H1 (cell line): ENCODE measurements at regions not wholly inside any gene's neighbourhood (a gene's known extent, or its start where the extent isn't known, plus 50 kb on each side); places are given as distances from the start of the nearest gene placed in this dataset.

Source experiments
- CTCF ChIA-PET: fragments of 300-600 bp; sonication (Branson Sonifier 250); formaldehyde crosslinking; loops from one replicate; lab custom pipeline; 2021; ENCODE audit not compliant: partially characterized antibody; lab: Charles Lee
- POLR2A ChIA-PET: fragments of 300-600 bp; sonication (Branson Sonifier 250); formaldehyde crosslinking; loops from one replicate; lab custom pipeline; 2021; ENCODE audit warnings: inconsistent platforms; ENCODE audit not compliant: partially characterized antibody; lab: Charles Lee
- DNase-seq, 2 experiments: peaks; one replicate each; pipeline versions ENCODE4 v3.0.0 to v3.0.0-alpha.2; 2010 to 2022; ENCODE audit warnings: low spot score in 2 of 2, low read depth in 1 of 2, mixed read lengths in 1 of 2
- FAIRE-seq: peaks from 2 replicates; lab custom pipeline; 2011; peaks lifted over from hg19 to GRCh38; lab: Jason Lieb, UNC
- H2AFZ ChIP-seq: 2 replicates; pipeline ENCODE4 v1.8.1; 2012; ENCODE audit warnings: low read length, inconsistent platforms
- H2AK5ac ChIP-seq: 2 replicates; pipeline ENCODE4 v1.6.1; 2013; ENCODE audit warnings: low read depth, low read length
- H2BK120ac ChIP-seq: replicated peaks from 2 replicates; pipeline ENCODE3; 2013; ENCODE audit warnings: low read depth, low read length, inconsistent platforms
- H2BK12ac ChIP-seq: 2 replicates; pipeline ENCODE4 v1.6.1; 2013; ENCODE audit warnings: low read depth, low read length
- H2BK15ac ChIP-seq: 2 replicates; pipeline ENCODE4 v1.6.1; 2013; ENCODE audit warnings: low read length
- H2BK20ac ChIP-seq: 2 replicates; pipeline ENCODE4 v1.6.1; 2013; ENCODE audit warnings: low read length
- H2BK5ac ChIP-seq: 2 replicates; pipeline ENCODE4 v1.6.1; 2013; ENCODE audit warnings: low read depth, low read length
- H3K14ac ChIP-seq: 2 replicates; pipeline ENCODE4 v1.6.1; 2013; ENCODE audit warnings: inconsistent platforms; ENCODE audit not compliant: insufficient read length
- H3K18ac ChIP-seq: 2 replicates; pipeline ENCODE4 v1.6.1; 2013; ENCODE audit warnings: low read length; ENCODE audit errors: extremely low read depth
- H3K23ac ChIP-seq: 2 replicates; pipeline ENCODE4 v1.6.1; 2013; ENCODE audit warnings: inconsistent platforms; ENCODE audit not compliant: insufficient read length
- H3K23me2 ChIP-seq: 2 replicates; pipeline ENCODE4 v1.6.1; 2013; ENCODE audit warnings: low read depth, low read length
- H3K27ac ChIP-seq: 2 replicates; pipeline ENCODE4 v1.6.1; 2011; ENCODE audit warnings: low read depth, low read length, inconsistent platforms
- H3K27me3 ChIP-seq, 4 experiments: replicated peaks in 1 of 4; 1 replicate in 1 of 4; 2 replicates in 3 of 4; pipeline versions ENCODE4 v1.6.1 to v1.8.1; 2011 to 2013; ENCODE audit warnings: low read length in 3 of 4, mild to moderate bottlenecking in 3 of 4, inconsistent platforms in 2 of 4, mixed read lengths in 2 of 4, moderate library complexity in 1 of 4; ENCODE audit not compliant: control insufficient read depth in 3 of 4, insufficient read depth in 3 of 4; ENCODE audit errors: extremely low read depth in 1 of 4
- H3K36me3 ChIP-seq, 4 experiments: 2 replicates each; pipeline versions ENCODE4 v1.6.1 to v1.8.1; 2011 to 2013; ENCODE audit warnings: mild to moderate bottlenecking in 4 of 4, low read length in 3 of 4, moderate library complexity in 2 of 4, control low read depth in 1 of 4, inconsistent platforms in 1 of 4; ENCODE audit not compliant: insufficient read depth in 4 of 4, control insufficient read depth in 2 of 4
- H3K4ac ChIP-seq: replicated peaks from 2 replicates; pipeline ENCODE3; 2013; ENCODE audit warnings: low read length, low read depth, mixed read lengths, inconsistent platforms; ENCODE audit not compliant: insufficient read length
- H3K4me1 ChIP-seq, 4 experiments: replicated peaks in 1 of 4; 1 replicate in 1 of 4; 2 replicates in 3 of 4; pipeline versions ENCODE4 v1.6.1 to v1.8.1; 2011 to 2013; ENCODE audit warnings: low read length in 3 of 4, inconsistent platforms in 2 of 4, mixed read lengths in 1 of 4; ENCODE audit not compliant: insufficient read depth in 4 of 4, control insufficient read depth in 3 of 4
- H3K4me2 ChIP-seq, 2 experiments: 2 replicates each; pipeline versions ENCODE4 v1.6.1 to v1.8.1; 2011 to 2013; ENCODE audit warnings: low read depth in 2 of 2, low read length in 2 of 2, control low read depth in 1 of 2, inconsistent platforms in 1 of 2, mild to moderate bottlenecking in 1 of 2; ENCODE audit not compliant: insufficient read depth in 1 of 2
- H3K4me3 ChIP-seq, 4 experiments: fragments of 200-600, 300-600 bp in 1 of 4; sonication (generic), shearing (Covaris generic), sonication (Bioruptor Twin) in 1 of 4; 2 replicates each; pipeline versions ENCODE4 v1.5.1 to v1.8.1; 2011 to 2016; ENCODE audit warnings: low read length in 4 of 4, low read depth in 3 of 4, control low read depth in 2 of 4, inconsistent platforms in 2 of 4, mild to moderate bottlenecking in 2 of 4, mixed read lengths in 1 of 4, moderate library complexity in 1 of 4; ENCODE audit not compliant: insufficient read depth in 2 of 4; ENCODE audit errors: extremely low read depth in 1 of 4
- H3K56ac ChIP-seq: replicated peaks from 2 replicates; pipeline ENCODE3; 2013; ENCODE audit warnings: low read depth, mild to moderate bottlenecking, mixed read lengths, low read length, inconsistent platforms; ENCODE audit not compliant: insufficient read length
- H3K79me1 ChIP-seq: 2 replicates; pipeline ENCODE4 v1.6.1; 2013; ENCODE audit warnings: low read depth, low read length, control low read depth
- H3K79me2 ChIP-seq, 2 experiments: 2 replicates each; pipeline versions ENCODE4 v1.6.1 to v1.8.1; 2012 to 2013; ENCODE audit warnings: low read length in 2 of 2, mild to moderate bottlenecking in 2 of 2, inconsistent platforms in 1 of 2; ENCODE audit not compliant: insufficient read depth in 2 of 2, control insufficient read depth in 1 of 2
- H3K9ac ChIP-seq, 4 experiments: replicated peaks in 1 of 4; 1 replicate in 1 of 4; 2 replicates in 3 of 4; pipeline versions ENCODE4 v1.6.1 to v1.8.1; 2011 to 2013; ENCODE audit warnings: low read depth in 3 of 4, low read length in 3 of 4, control low read depth in 2 of 4, mild to moderate bottlenecking in 2 of 4, moderate library complexity in 2 of 4, inconsistent platforms in 1 of 4; ENCODE audit errors: extremely low read depth in 1 of 4
- H3K9me3 ChIP-seq, 2 experiments: 2 replicates each; pipeline versions ENCODE4 v1.6.1 to v1.8.1; 2012 to 2013; ENCODE audit warnings: mild to moderate bottlenecking in 2 of 2, moderate library complexity in 2 of 2, control low read depth in 1 of 2, inconsistent platforms in 1 of 2, low read depth in 1 of 2, low read length in 1 of 2, mixed read lengths in 1 of 2; ENCODE audit not compliant: insufficient read depth in 2 of 2
- H4K20me1 ChIP-seq, 2 experiments: replicated peaks in 1 of 2; 2 replicates each; pipeline versions ENCODE3 to v1.8.1; 2011 to 2013; ENCODE audit warnings: inconsistent platforms in 2 of 2, low read length in 2 of 2, mild to moderate bottlenecking in 1 of 2; ENCODE audit not compliant: insufficient read depth in 2 of 2, control insufficient read depth in 1 of 2
- H4K5ac ChIP-seq: 2 replicates; pipeline ENCODE4 v1.6.1; 2013; ENCODE audit warnings: low read length, low read depth, mixed read lengths, inconsistent platforms; ENCODE audit not compliant: insufficient read length
- H4K8ac ChIP-seq: 2 replicates; pipeline ENCODE4 v1.8.0; 2013; ENCODE audit warnings: mild to moderate bottlenecking, moderate library complexity, low read length, inconsistent platforms; ENCODE audit not compliant: insufficient read depth; ENCODE audit errors: extremely low read depth
- H4K91ac ChIP-seq: replicated peaks from 2 replicates; pipeline ENCODE3; 2013; ENCODE audit warnings: low read length, mixed read lengths, inconsistent platforms; ENCODE audit not compliant: insufficient read length
- CREB1 ChIP-seq: IDR thresholded peaks from 2 replicates; pipeline ENCODE4 v1.6.1; 2012; ENCODE audit warnings: inconsistent platforms
- POLR2AphosphoS5 ChIP-seq: IDR thresholded peaks from 2 replicates; pipeline ENCODE4 v1.6.1; 2011; ENCODE audit warnings: low read depth, low read length
- RNF2 ChIP-seq: fragments of 200-900, 300-1000 bp; sonication (generic); IDR thresholded peaks from 2 replicates; pipeline ENCODE4 v1.7.1; 2016; ENCODE audit warnings: borderline replicate concordance, low read depth, mild to moderate bottlenecking, antibody characterized with exemption, low read length; ENCODE audit not compliant: poor library complexity, severe bottlenecking; ENCODE audit errors: missing control alignments
- SIN3A ChIP-seq, 2 experiments: IDR thresholded peaks in 1 of 2; conservative IDR thresholded peaks in 1 of 2; 2 replicates each; pipeline ENCODE4 v1.6.1; 2011 to 2012; ENCODE audit warnings: low read length in 2 of 2, improper control_type of control experiment in 1 of 2, low read depth in 1 of 2, mild to moderate bottlenecking in 1 of 2
- SRF ChIP-seq: IDR thresholded peaks from 2 replicates; pipeline ENCODE4 v1.6.1; 2011; ENCODE audit warnings: mild to moderate bottlenecking, low read depth, low read length, moderate library complexity
- TAF7 ChIP-seq: optimal IDR thresholded peaks from 2 replicates; pipeline ENCODE3; 2011; ENCODE audit warnings: low read depth, mild to moderate bottlenecking, inconsistent platforms, low read length, moderate library complexity, borderline replicate concordance
- WGBS, 2 experiments: shearing (Covaris generic) in 1 of 2; methylation state at CpG; one replicate each; pipeline versions ENCODE4 v1.1.6 to v1.1.7; 2013 to 2015; ENCODE audit warnings: low lambda C conversion rate in 2 of 2, mixed read lengths in 2 of 2, inconsistent platforms in 1 of 2, low coverage in 1 of 2, missing lambda C conversion rate in 1 of 2; ENCODE audit not compliant: insufficient replicate concordance in 2 of 2, insufficient coverage in 1 of 2, insufficient read length in 1 of 2; ENCODE audit errors: extremely low coverage in 1 of 2, missing lambda C conversion rate in 1 of 2; 5-methylcytosine and 5-hydroxymethylcytosine counted together

GRCh38 chr6:3623451-3624249, 127.9 kb downstream of the PXDC1 start:
- Histone ChIP-seq H2BK12ac (no peak overlapping the region), H3K23me2 (0 out of 2 replicates have a peak, but pooled peaks cover 2% of the 10 kb centered on the region), H3K9ac (no peak overlapping the region), H3K23ac (no peak overlapping the region), H4K20me1 (peaks cover 0 to 2% of the 10 kb centered on the region in 2 experiments), H4K91ac (no peak overlapping the region), H3K36me3 (no peaks in the 10 kb centered on the region), H3K4ac (no peak overlapping the region), H2BK20ac (no peak overlapping the region), H2BK15ac (no peak overlapping the region), H3K79me2 (no peaks in the 10 kb centered on the region), H4K5ac (no peak overlapping the region), H3K4me3 (no peak overlapping the region), H3K4me1 (peaks cover 2 to 15% (median 10%) of the 10 kb centered on the region in 4 experiments), H4K8ac (no peak overlapping the region), H3K9me3 (no peaks in the 10 kb centered on the region), H3K27me3 (peaks cover 0 to 2% (median 0%) of the 10 kb centered on the region in 4 experiments; a peak in 2 of 7 replicates), H2AFZ (no peak overlapping the region), H2BK5ac (no peak overlapping the region), H3K4me2 (no peak overlapping the region; a peak in 1 of 4 replicates), H3K79me1 (no peaks in the 10 kb centered on the region), H3K27ac (no peak overlapping the region), H3K14ac (no peak overlapping the region), H3K18ac (no peak overlapping the region; the same call in 1 of the 2 replicates), H2BK120ac (no peak overlapping the region), H3K56ac (no peak overlapping the region), H2AK5ac (no peak overlapping the region)
- ChIA-PET POLR2A (no interaction called here), CTCF (interaction anchor here (0.7 to 2.6 kb wide), 4 partner anchors 30 to 111 kb away, joined by 3 to 11 read pairs (median 3); no protein-coding TSS in a partner anchor)
- FAIRE-seq (no peak), DNase-seq (peak in 1 of 2 experiments; percentile 42)
- TF ChIP-seq SRF (no peak), TAF7 (no peak), POLR2AphosphoS5 (no peak), SIN3A (conservative IDR thresholded peaks at IDR 0.05 in 1 of 2, IDR thresholded peaks at IDR 0.05 in 1 of 2; ENCODE audit: low read depth in 1 of 2, low read length in 2 of 2) (no peak), CREB1 (no peak), RNF2 (no peak)
- WGBS, 2 experiments = 83% methylated on average over 28 of the region's 28 CpGs; no CpG with 5 or more reads in 1 of the 2 experiments
